SW480 (cell line): ENCODE measurements at regions not wholly inside any gene's neighbourhood (a gene's known extent, or its start where the extent isn't known, plus 50 kb on each side); places are given as distances from the start of the nearest gene placed in this dataset.
"Not testable (repeated sequence)": the region's sequence is repeated elsewhere in the genome, so short reads cannot be mapped to it uniquely, and the experiment has no call there.

Experiments
- DNase-seq: peaks from one replicate; pipeline ENCODE4 v3.0.0-alpha.2; 2016; ENCODE audit warnings: low spot score

DNA sequence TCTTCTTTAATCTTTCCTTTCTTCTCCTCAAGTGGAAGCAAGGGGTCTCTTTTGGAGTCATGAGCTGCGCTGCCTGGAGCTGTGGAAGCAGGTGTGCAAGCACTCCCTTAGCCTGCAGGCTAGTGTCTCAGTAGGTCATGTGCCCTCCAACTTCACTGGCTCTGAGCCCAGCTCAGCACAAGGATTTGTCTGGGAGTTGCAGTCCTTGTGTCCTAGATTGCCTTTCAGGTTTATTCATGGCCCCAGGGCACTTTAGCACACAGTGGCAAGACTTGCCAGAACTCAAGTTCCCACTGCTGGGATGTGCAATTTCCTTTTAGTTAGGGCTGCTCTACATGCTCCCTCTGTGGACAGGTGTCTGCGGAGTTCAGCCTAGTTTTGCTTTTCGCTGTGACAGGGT, 211.7 kb downstream of the LIG4 start:
- no peak for DNase-seq

- DNase-seq = no peak
These were observed 214.3 kb downstream of the LIG4 start for GRCh38 chr13:108000998-108001397.

- no peak for DNase-seq
These were observed 215.6 kb downstream of the LIG4 start for GRCh38 chr13:107999751-108000150.

DNA sequence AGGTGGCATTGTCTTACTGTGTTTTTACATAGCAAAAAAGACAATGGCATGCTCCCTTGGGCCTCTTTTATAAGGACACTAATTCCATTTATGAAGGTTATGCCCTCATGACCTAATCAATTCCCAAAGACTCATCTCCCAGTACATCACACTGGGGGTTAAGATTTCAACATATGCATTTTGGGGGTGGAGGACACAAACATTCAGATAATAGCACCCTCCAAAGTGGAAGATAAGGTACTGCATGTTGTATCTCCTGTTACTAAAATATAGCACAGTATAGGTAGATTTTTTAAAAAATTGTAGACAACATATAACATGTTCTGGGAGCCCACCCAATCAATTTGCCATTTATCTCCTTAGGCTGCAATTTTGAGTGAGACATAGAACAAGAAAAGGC, 221.2 kb downstream of the LIG4 start:
- DNase-seq = no peak

DNA sequence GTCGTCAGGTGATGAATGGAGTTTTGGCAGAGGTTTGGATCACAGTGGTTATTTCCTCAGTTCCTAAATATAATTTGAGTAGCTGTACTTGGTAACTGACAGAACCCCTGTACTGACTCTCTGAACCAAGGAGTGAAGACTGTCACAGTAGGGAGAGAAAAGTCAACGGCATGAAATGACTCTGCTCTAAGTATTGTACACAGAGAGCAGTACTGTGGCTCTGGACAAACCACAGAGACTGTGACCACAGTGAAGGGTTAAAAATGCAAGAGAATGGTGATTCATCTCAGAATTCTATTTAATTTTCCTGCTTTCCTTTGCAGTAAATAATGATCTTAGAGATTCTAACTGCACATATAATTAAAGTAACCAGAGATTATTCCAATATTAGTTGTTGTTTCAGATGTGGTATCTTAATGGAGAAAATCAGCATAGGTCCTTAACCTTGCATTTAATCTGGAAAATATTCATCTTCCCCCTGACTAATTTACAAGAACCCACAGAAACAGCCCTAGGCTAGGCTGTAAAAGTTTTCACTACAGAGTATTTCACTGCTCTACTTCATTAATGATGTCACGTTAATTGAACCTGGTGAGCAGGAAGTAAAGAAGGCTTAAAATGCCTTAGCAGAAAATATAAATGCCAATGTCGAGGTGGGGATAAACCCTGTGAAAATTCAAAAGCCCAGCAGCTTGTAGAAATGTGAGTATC, 221.9 kb downstream of the LIG4 start:
- no peak for DNase-seq

DNA sequence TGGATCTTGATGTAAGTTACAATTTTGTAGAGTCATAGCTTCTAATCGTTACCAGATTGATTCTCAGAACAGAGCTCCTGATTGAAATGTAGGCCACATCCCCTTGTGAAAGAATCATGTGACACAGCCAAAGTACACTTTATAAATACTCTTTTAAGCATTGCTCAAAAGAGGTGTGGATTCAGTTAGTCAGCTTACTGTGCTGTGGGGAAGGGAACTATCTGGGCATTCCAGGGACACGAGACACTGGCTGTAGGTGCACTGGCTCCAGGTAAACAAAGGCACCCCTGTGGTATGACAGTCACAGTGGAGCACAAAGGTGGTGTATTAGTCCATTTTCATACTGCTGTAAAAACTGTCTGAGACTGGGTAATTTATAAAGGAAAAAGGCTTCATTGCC, 222.8 kb downstream of the LIG4 start:
- DNase-seq = no peak

- DNase-seq = no peak
These were observed 238.2 kb downstream of the LIG4 start for GRCh38 chr13:107977071-107977574.

DNA sequence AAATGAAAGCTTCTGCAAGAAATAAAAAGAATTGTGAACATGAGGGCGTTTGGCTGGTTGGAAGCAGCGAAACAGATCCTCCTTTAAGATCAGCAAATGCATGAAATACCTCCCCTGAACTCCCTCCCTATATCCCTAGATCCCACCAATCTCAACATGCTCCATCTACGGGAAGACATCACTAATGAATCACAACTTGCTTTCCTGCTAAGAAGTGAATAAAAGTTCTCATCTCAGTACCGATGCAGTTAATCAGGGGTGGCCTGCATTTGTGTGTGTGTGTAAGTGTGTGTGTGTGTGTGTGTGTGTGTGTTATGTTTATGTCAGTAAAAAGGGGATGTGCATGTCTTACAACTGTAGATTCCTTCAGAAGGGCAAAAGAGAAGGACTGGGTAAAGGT, 238.7 kb downstream of the LIG4 start:
- DNase-seq = no peak

DNA sequence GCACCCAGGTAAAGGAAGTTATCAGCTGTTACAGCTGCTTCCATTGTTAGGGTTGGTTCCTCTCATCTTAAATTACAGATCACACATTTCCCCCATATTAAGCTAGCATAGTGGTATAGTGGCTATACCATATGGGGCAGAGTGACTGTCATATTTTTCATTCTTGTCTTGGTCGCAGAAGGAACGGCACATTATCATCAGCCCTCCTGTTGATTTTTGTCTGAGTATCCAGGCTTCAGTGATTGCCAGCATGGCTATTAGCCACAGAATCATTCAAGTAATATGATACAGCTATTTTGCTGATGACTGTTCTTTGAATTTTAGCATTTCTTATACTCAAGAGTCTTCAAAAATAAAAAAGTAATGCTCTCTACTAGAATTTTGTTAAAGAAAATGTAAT, 240.9 kb downstream of the LIG4 start:
- DNase-seq = no peak

DNA sequence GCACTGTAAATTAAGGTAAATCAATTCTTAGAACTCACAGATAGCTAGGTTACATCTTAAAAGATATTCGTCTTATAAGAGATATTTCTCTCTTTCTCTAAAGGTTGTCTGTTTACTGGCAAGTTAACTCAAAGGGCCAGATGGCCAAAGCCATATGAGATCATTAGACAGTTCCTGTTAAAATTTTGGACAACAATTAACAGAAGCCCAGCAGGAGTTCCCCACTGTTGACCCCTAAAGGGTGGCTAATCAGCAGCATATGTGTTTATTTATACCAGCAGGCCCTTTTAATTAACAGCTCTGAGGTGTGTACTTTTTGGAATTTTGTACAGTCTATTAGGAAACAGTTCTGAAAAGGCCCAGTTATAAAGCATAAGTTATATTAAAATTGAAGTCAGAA, 245.8 kb downstream of the LIG4 start:
- no peak for DNase-seq

DNA sequence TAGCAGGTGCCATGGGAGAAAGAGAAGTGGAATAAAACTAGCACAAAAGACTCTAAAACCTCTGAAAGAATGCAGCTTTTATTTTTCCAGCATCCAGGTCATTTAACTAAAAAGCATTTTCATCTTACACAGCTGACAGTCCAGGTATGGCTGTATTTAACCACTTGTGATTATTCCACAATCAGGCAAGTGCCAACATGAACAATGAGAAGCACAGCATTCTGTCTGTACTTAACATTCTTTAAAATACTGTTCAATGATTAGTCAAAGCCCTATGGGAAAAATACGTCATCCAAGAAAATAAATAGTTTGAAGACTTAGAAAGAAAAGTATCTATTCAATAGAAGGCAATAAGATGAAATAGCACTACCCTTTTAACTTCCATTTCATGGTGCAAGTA, 246.9 kb downstream of the LIG4 start:
- no peak for DNase-seq

DNA sequence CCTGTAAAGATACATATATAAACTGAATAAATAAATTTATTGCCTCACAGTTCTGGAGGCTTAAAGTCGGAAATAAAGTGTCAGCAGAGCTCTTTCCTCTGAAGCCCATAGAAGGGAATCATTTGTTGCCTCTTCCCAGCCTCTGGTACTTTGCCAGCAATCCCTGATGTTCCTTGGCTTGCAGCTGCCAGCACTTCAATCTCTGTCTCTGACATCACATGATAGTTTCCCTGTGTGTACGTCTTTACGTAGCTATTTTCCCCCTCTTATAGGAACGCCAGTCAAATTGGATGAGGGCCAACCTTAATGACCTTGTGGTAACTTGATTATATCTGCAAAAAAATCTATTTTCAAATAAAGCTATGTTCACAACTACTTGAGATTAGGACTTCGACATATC, 250.9 kb downstream of the LIG4 start:
- no peak for DNase-seq

DNA sequence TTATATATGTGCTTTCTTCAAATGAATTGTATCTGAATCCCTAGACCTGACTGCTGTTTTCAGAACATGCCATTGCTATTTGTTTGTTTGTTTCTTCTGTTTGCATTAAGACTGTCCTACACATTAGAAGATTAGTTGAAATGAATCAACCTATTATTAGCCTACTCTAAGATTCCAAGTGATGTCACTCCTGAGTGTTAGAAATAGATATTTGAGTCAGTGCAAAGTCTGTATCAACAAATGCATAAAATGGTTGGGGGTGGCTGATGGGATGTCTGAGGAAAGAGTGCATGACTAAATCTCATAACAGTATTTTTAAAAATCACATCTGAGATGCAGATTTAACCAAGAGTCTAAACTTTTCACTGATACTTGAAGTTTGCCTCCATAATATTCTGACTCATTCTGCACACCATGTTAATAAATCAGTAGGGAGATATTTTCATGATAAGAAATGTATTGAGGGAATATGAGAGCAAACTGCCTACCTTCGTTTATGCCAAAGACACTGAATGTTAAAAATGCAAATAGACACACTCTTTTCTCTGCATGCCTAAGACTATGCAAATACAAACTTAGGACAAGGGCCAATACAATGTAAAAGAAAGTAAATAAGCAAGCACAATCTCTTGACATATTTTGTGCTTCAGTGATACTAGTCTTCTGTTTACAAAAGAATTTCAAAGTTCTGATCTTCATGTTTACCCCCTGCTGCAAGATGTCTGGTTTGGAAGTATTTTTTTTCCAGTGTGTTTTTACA, 253.3 kb downstream of the LIG4 start:
- DNase-seq = no peak

- no peak for DNase-seq
These were observed 255.0 kb downstream of the LIG4 start for GRCh38 chr13:107960301-107960700.

- DNase-seq = no peak
These were observed 258.4 kb downstream of the LIG4 start for GRCh38 chr13:107956889-107957288.

DNA sequence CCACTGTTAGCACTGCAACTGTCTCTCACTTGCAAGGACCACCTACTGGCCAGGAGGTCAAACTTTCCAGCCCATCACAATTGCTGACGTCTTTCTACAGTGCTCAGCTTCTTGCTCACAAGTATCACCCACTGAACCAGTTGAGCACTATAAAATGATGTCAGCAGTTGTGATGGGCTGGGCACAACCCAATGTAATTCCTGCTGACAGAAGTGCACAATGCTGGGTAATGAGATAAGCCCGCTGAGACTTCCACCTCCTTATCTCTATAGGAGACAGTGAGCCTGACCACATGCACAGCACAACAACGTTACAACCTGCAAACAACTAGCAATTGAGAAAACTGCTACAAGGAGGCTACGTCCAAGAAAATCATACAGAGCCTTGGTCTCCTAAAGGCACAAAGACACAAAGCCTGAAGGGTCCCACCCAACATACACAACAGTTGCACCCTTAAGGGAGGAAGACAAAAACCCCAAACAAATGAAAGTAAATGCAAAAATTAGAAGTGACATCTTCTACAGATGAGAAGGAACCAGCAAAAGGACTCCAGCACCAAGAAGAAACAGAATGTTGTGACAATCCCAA, 273.2 kb downstream of the LIG4 start:
- no peak for DNase-seq

- no peak for DNase-seq
These were observed 273.8 kb downstream of the LIG4 start for GRCh38 chr13:107941345-107942029.

DNA sequence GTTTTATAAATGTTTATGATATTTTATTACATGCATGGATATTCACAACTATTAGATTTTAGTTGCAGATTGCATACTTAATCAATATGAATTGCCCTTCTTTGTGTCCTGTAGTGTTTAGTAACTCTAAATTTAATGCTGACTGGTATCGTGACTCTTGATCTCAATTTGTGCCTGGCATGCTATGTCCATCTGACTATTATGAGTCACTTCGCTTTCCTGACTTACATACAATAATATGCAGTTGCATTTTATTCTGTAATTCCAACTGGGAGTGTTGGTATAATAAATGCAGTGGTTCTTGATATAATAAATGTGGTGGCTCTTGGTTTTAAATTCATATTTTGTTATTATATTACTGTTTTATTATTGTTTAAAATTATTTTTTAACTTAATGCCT, 277.5 kb downstream of the LIG4 start:
- DNase-seq = no peak

GRCh38 chr13:107931056-107931455, 284.3 kb downstream of the LIG4 start:
- DNase-seq = no peak

DNA sequence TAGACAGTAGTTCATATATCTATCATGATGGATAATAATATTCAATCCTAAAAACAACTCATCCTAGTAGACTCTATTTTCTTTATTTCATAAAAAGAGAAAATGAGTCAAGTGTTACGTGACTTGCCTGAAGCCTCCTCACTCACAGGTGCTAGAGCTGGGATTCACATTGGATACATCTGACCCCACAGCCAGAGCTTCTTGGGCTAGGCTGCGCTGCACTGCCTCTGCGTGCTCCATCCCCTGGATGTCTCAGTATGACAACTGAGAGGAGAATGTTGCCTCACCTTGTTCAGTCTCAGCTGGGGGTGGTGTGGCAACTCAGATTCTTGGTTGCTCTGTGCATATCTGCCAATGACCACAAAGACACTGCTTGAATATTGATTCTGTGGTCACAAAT, 286.6 kb downstream of the LIG4 start:
- no peak for DNase-seq

DNA sequence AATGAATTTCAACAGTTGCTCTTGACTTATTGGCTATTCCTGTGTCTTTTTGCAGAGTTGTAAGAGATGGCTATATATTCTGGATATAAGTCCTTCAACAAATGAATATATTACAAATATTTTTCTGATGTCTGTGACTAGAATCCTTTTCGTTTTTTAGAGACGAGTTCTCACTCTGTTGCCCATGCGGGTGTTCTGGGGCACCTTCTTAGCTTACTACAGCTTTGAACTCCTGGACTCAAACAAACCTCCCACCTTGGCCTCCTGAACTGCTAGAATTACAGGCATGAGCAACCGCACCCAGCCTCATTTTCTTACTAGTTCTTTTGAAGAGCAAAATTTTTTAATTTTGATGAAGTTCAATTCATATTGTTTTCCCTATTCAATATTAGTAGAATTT, 287.8 kb downstream of the LIG4 start:
- DNase-seq = no peak

GRCh38 chr13:107926515-107926914, 288.8 kb downstream of the LIG4 start:
- not testable (repeated sequence) for DNase-seq

GRCh38 chr13:107916902-107917301, 298.4 kb downstream of the LIG4 start:
- not testable (repeated sequence) for DNase-seq
